Upper lobe of left lung (tissue), 6 donors: ENCODE measurements at regions not wholly inside any gene's neighbourhood (a gene's known extent, or its start where the extent isn't known, plus 50 kb on each side); places are given as distances from the start of the nearest gene placed in this dataset.

ENCODE experiments used
- ATAC-seq, 2 donors: fragments of 200-7000 bp; cut with Tn5 transposase; one replicate each; pipeline ENCODE4 v1.9.1; 2022; ENCODE audit warnings: mild to moderate bottlenecking in 2 of 2, moderate library complexity in 2 of 2; ENCODE audit not compliant: low FRiP score in 2 of 2
- DNase-seq, 2 donors: peaks; one replicate each; pipeline ENCODE4 v3.0.0-alpha.2; 2019 to 2020
- H3K27ac ChIP-seq, 4 donors: fragments of 200-600 bp; sonication (generic); one replicate each; pipeline ENCODE4 v1.5.1; 2016 to 2019
- H3K27me3 ChIP-seq, 4 donors: fragments of 200-600 bp; sonication (generic); one replicate each; pipeline ENCODE4 v1.5.1; 2017 to 2019
- H3K36me3 ChIP-seq, 4 donors: fragments of 200-600 bp; sonication (generic); one replicate each; pipeline ENCODE4 v1.5.1; 2016 to 2019
- H3K4me1 ChIP-seq, 4 donors: fragments of 200-600 bp; sonication (generic); one replicate each; pipeline ENCODE4 v1.5.1; 2018 to 2019
- H3K4me3 ChIP-seq, 4 donors: fragments of 200-600 bp; sonication (generic); one replicate each; pipeline ENCODE4 v1.5.1; 2017 to 2019; ENCODE audit warnings: mild to moderate bottlenecking in 2 of 4, moderate library complexity in 1 of 4
- H3K9me3 ChIP-seq, 4 donors: fragments of 200-600 bp; sonication (generic); one replicate each; pipeline ENCODE4 v1.5.1; 2018 to 2019
- CTCF ChIP-seq, 6 experiments: fragments of 450-650 bp in 4 of 6; fragments of 200-600 bp in 2 of 6; sonication (generic) in 2 of 6; IDR thresholded peaks; one replicate each; pipeline ENCODE4 v1.5.1; 2016 to 2019; ENCODE audit warnings: antibody characterized with exemption in 6 of 6
- EP300 ChIP-seq, 4 donors: sonication (generic); formaldehyde crosslinking; IDR thresholded peaks; one replicate each; pipeline ENCODE4 v1.5.1; 2017; ENCODE audit warnings: antibody characterized with exemption in 4 of 4, control low read depth in 2 of 4
- POLR2A ChIP-seq, 4 donors: fragments of 450-650 bp; IDR thresholded peaks; one replicate each; pipeline ENCODE4 v1.5.1; 2016 to 2017; ENCODE audit warnings: antibody characterized with exemption in 4 of 4, mild to moderate bottlenecking in 2 of 4
- POLR2AphosphoS5 ChIP-seq, 2 donors: sonication (generic); formaldehyde crosslinking; IDR thresholded peaks; one replicate each; pipeline ENCODE4 v1.5.1; 2017; ENCODE audit warnings: antibody characterized with exemption in 2 of 2
- WGBS, 2 donors: methylation state at CpG; one replicate each; pipeline ENCODE4 v1.1.5; 2017 to 2018; 5-methylcytosine and 5-hydroxymethylcytosine counted together
- donor health status: DM: no; HTN: no; CAD: no; lungs with moderate emphysema.
- donor health status: DM: no; HTN: yes; CAD: no; lungs with severe emphysema.

GRCh38 chr5:164422400-164422799 is 917.0 kb downstream of the MAT2B start:
- H3K27me3 ChIP-seq: no peaks in the 10 kb centered on the region
- H3K4me1 ChIP-seq: no peaks in the 10 kb centered on the region
- peaks cover 0 to 34% (median 8%) of the 10 kb centered on the region in 4 donors for H3K9me3 ChIP-seq
- TF ChIP-seq POLR2AphosphoS5 (IDR thresholded peaks at IDR 0.05) (no peak), POLR2A (IDR thresholded peaks at IDR 0.05) (no peak), EP300 (IDR thresholded peaks at IDR 0.05) (no peak), CTCF (IDR thresholded peaks at IDR 0.05) (no peak)
- WGBS, 2 donors: 76 to 77% methylated on average over 5 of the region's 5 CpGs
- no peak overlapping the region for H3K4me3 ChIP-seq
- ATAC-seq: no peak
- H3K36me3 ChIP-seq: no peaks in the 10 kb centered on the region
- no peak for DNase-seq
- no peak overlapping the region for H3K27ac ChIP-seq

GRCh38 chr5:164431634-164432304 is 926.4 kb downstream of the MAT2B start:
- Histone ChIP-seq H3K4me3 (no peak overlapping the region), H3K36me3 (no peaks in the 10 kb centered on the region), H3K27me3 (no peaks in the 10 kb centered on the region), H3K27ac (no peak overlapping the region), H3K4me1 (no peaks in the 10 kb centered on the region), H3K9me3 (no peaks in the 10 kb centered on the region)
- no peak for DNase-seq
- 73 to 74% methylated on average over 4 of the region's 4 CpGs for WGBS, 2 donors
- no peak for ATAC-seq
- TF ChIP-seq POLR2A (IDR thresholded peaks at IDR 0.05) (no peak), POLR2AphosphoS5 (IDR thresholded peaks at IDR 0.05) (no peak), CTCF (IDR thresholded peaks at IDR 0.05) (no peak), EP300 (IDR thresholded peaks at IDR 0.05) (no peak)

DNA sequence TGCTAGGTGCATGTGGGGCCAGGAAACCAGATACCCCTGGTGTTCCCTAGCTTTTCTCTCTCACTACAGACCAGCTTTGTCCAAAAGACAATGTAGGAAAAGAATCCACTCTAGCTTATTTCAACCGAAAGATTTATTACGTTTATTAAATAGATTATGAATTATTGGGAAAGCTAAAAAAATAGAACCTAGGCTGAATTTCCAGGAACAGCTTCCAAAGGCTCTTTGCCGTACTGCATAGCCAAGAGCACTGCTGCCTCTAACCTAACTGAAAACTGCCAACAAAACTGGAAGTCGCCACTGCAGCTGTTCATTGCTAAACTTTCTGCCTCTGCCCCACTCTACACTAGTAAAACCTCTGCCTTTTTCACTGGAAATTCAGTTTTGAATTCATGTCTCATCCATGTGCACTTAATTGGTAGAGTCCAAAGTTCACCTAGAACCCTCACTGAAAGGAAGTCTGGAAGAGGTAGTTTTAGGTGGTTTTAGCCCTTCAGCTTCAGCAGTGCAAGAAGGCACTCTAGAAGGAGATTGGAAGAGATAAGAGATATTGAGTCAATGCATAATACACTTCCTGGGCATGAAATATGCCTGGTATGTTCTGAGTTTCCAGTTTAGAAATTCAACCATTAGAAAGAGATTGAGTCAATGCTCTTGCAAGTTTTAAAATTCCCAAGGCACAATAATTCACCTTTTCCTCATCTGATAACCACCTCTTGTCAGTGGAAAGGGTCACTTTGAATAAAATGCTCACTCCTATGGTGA is 927.9 kb downstream of the MAT2B start:
- WGBS, 2 donors: 88 to 91% methylated on average over 4 of the region's 4 CpGs
- no peak overlapping the region for H3K27ac ChIP-seq

DNA sequence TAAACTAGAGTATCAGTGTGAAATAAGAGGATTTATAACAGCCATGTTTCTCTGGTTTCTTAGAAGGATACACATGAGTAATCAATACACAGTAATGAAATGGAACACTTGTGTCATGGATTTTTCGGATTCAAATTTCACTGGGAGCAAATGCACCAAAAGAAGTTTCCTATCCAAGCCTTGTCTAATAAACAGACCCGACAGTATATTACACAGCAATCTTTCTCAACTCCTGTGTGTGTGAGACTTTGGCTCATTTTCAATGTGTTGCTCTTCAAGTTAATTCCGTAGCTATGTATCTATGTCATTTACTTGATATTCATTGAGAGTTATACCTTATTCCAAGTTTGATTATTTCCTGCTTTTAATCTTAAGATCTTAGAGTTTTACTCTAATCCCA is 930.2 kb downstream of the MAT2B start:
- Histone ChIP-seq H3K4me3 (no peak overlapping the region), H3K4me1 (no peaks in the 10 kb centered on the region), H3K36me3 (no peaks in the 10 kb centered on the region), H3K27ac (no peak overlapping the region), H3K27me3 (no peaks in the 10 kb centered on the region), H3K9me3 (no peaks in the 10 kb centered on the region)
- no peak for TF ChIP-seq POLR2A (IDR thresholded peaks at IDR 0.05)
- TF ChIP-seq CTCF (IDR thresholded peaks at IDR 0.05): no peak
- TF ChIP-seq POLR2AphosphoS5 (IDR thresholded peaks at IDR 0.05): no peak
- TF ChIP-seq EP300 (IDR thresholded peaks at IDR 0.05): no peak
- DNase-seq (no peak), ATAC-seq (no peak)
- WGBS, 2 donors: 79 to 81% methylated on average over 3 of the region's 3 CpGs

More for the DNA sequence above, 927.9 kb downstream of the MAT2B start:
- Histone ChIP-seq H3K27me3 (no peaks in the 10 kb centered on the region), H3K36me3 (no peaks in the 10 kb centered on the region), H3K4me3 (no peak overlapping the region), H3K4me1 (no peaks in the 10 kb centered on the region), H3K9me3 (no peaks in the 10 kb centered on the region)
- ATAC-seq (no peak), DNase-seq (no peak)
- TF ChIP-seq CTCF (IDR thresholded peaks at IDR 0.05): no peak
- TF ChIP-seq POLR2A (IDR thresholded peaks at IDR 0.05): no peak
- TF ChIP-seq EP300 (IDR thresholded peaks at IDR 0.05): no peak
- TF ChIP-seq POLR2AphosphoS5 (IDR thresholded peaks at IDR 0.05): no peak
